Esophagus squamous epithelium (tissue), 4 donors: ENCODE measurements at regions not wholly inside any gene's neighbourhood (a gene's known extent, or its start where the extent isn't known, plus 50 kb on each side); places are given as distances from the start of the nearest gene placed in this dataset.

Experiments
- POLR2A ChIP-seq, 4 donors: fragments of 450-650 bp; IDR thresholded peaks; one replicate each; pipeline ENCODE4 v1.6.1; 2017; ENCODE audit warnings: antibody characterized with exemption in 4 of 4, mild to moderate bottlenecking in 4 of 4, moderate library complexity in 3 of 4
- TF ChIP-seq, protein P1 (sequence below), 6 experiments: fragments of 450-650 bp in 4 of 6; fragments of 200-600 bp in 2 of 6; sonication (generic) in 2 of 6; IDR thresholded peaks; one replicate each; pipeline ENCODE4 v1.5.1; 2016 to 2019; ENCODE audit warnings: antibody characterized with exemption in 6 of 6, mild to moderate bottlenecking in 4 of 6, moderate library complexity in 4 of 6

DNA sequence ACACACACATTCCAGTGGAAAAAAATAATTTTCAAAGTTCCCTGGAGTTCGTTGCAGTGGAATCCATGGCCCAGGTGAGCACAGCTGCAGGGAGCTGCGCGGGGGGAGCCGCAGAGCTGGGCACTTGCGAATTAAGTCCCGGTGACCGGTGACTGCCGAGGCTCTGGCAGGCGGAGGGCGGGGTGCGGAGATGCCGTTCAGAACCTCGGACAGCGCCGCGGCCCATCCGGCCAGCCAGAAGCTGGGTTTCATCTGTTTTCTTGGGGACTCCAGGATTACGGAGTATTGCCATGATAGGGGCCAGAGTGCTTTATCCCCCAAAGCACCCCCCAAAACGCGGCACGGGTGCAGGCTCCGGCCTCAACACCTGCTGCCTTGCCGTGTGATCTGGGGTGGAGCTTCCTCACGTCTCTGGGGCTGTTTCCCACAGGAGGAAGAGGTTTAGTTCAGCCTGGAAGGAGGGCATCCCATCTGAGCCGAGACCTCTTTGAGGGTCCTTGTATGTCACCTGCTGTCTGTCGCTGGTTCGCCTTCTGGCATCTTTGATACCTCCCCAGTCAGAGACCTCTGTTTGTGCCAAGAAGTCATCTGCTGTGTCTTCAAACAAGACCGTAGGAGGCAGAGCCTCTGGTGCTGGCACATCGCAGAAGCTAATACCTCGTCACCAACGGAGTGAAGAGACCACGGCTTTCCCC is 99.4 kb downstream of the YTHDF1 start:
- TF ChIP-seq, protein P1, sequence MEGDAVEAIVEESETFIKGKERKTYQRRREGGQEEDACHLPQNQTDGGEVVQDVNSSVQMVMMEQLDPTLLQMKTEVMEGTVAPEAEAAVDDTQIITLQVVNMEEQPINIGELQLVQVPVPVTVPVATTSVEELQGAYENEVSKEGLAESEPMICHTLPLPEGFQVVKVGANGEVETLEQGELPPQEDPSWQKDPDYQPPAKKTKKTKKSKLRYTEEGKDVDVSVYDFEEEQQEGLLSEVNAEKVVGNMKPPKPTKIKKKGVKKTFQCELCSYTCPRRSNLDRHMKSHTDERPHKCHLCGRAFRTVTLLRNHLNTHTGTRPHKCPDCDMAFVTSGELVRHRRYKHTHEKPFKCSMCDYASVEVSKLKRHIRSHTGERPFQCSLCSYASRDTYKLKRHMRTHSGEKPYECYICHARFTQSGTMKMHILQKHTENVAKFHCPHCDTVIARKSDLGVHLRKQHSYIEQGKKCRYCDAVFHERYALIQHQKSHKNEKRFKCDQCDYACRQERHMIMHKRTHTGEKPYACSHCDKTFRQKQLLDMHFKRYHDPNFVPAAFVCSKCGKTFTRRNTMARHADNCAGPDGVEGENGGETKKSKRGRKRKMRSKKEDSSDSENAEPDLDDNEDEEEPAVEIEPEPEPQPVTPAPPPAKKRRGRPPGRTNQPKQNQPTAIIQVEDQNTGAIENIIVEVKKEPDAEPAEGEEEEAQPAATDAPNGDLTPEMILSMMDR (IDR thresholded peaks at IDR 0.05): no peak
- no peak for TF ChIP-seq POLR2A (IDR thresholded peaks at IDR 0.05)
